GM10266 (cell line): ENCODE measurements at regions not wholly inside any gene's neighbourhood (a gene's known extent, or its start where the extent isn't known, plus 50 kb on each side); places are given as distances from the start of the nearest gene placed in this dataset.

ENCODE experiments used
- DNase-seq: peaks from one replicate; pipeline ENCODE4 v3.0.0; 2012; ENCODE audit errors: extremely low spot score
- CTCF ChIP-seq: IDR thresholded peaks from 2 replicates; pipeline ENCODE4 v1.5.1; 2012; ENCODE audit warnings: mild to moderate bottlenecking, low read depth; ENCODE audit not compliant: control insufficient read depth, insufficient read depth; ENCODE audit errors: missing control alignments

GRCh38 chr6:56864171-56864616, 90.7 kb upstream of the BEND6 start:
- DNase-seq: no peak

GRCh38 chr6:56863366-56863765, 91.5 kb upstream of the BEND6 start:
- TF ChIP-seq CTCF: no peak

More at GRCh38 chr6:56864171-56864616, 90.7 kb upstream of the BEND6 start:
- TF ChIP-seq CTCF: no peak

GRCh38 chr6:56862415-56863175, 92.3 kb upstream of the BEND6 start:
- TF ChIP-seq CTCF: no peak
- no peak for DNase-seq

More at GRCh38 chr6:56863366-56863765, 91.5 kb upstream of the BEND6 start:
- DNase-seq: no peak

- TF ChIP-seq CTCF: no peak
These were observed 94.4 kb upstream of the BEND6 start for GRCh38 chr6:56860475-56860874.

GRCh38 chr6:56856036-56856580, 98.8 kb upstream of the BEND6 start:
- no peak for DNase-seq
- TF ChIP-seq CTCF: no peak

More at GRCh38 chr6:56860475-56860874, 94.4 kb upstream of the BEND6 start:
- DNase-seq: no peak

- TF ChIP-seq CTCF: no peak
- DNase-seq: no peak
These were observed 100.8 kb upstream of the BEND6 start for GRCh38 chr6:56854086-56854485.

GRCh38 chr6:56853541-56853940, 101.4 kb upstream of the BEND6 start:
- no peak for TF ChIP-seq CTCF
- DNase-seq: no peak
